HEK293T (cell line): ENCODE measurements at regions not wholly inside any gene's neighbourhood (a gene's known extent, or its start where the extent isn't known, plus 50 kb on each side); places are given as distances from the start of the nearest gene placed in this dataset.

Experiments
- ELF4 ChIP-seq: fragments of 450-650 bp; IDR thresholded peaks from 2 replicates; pipeline ENCODE4 v1.6.1; 2017; ENCODE audit warnings: antibody characterized with exemption
- NFRKB ChIP-seq: fragments of 450-650 bp; IDR thresholded peaks from 2 replicates; pipeline ENCODE4 v1.6.1; 2016; ENCODE audit warnings: mild to moderate bottlenecking, moderate library complexity
- SUZ12 ChIP-seq: fragments of 450-650 bp; IDR thresholded peaks from 2 replicates; pipeline ENCODE4 v1.6.1; 2016; ENCODE audit warnings: mild to moderate bottlenecking
- TARDBP ChIP-seq: fragments of 450-650 bp; IDR thresholded peaks from 2 replicates; pipeline ENCODE4 v1.6.1; 2016
- ZNF384 ChIP-seq: fragments of 450-650 bp; IDR thresholded peaks from 2 replicates; pipeline ENCODE4 v1.6.1; 2016

DNA sequence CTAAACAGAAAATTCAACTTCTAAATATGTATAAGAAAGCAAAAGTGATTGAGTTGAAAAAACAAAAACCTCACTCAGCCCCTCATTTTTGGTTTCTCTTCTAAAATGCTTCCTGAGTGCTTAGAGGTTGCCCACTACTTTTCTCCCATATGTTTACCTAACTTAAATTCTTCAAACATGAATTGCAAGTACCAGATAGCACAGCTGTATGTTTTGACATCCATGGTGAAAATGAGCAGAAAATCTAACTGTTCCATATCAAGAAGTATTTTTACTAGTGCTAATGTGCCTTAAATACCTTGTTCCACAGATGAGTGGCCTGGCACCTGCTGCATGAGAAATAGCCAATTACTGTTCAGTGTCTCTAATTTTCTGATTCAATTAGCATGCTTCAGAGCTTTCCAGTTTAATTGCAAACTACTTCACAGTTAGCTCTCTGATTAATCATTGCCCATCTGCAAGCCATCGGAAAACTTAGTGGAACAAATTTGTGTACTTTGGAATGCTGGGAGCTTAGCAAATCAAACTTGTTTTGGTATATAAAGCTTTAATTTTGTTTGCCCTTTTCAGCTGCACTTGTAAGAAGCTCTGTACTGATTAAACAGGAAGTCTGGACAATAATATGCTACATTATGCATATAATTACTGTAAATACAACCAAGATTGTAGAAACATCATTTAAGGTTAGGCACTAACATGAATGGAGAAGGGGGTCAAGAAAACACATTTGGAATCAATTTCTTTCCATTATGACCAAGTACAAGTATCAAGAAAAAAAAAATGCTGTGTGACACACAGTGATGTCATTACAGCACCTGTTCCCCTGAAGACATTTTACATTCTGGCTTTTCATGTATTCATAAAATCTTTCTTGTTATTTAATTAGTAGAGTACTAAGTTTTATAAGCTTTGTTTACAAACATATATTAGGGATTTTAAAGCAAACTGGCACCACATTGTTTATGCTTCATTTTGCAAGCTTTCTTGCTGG is 65.6 kb downstream of the POU5F2 start:
- no peak for TF ChIP-seq SUZ12
- TF ChIP-seq ELF4, result no peak
- no peak for TF ChIP-seq NFRKB
- TF ChIP-seq ZNF384, result 0 out of 2 replicates have a peak, but pooled peaks have one; percentile 14
- TF ChIP-seq TARDBP, result no peak
